Fibroblast of lung (primary cell): ENCODE measurements at regions not wholly inside any gene's neighbourhood (a gene's known extent, or its start where the extent isn't known, plus 50 kb on each side); places are given as distances from the start of the nearest gene placed in this dataset.

Source experiments
- DNase-seq, 2 donors: peaks; one replicate each; pipeline versions ENCODE4 v3.0.0 to v3.0.0-alpha.2; 2010; ENCODE audit warnings: low read depth in 2 of 2
- H2AFZ ChIP-seq: 2 replicates; pipeline ENCODE4 v1.5.1; 2012; ENCODE audit warnings: low read length, control low read depth, inconsistent platforms
- H3K27ac ChIP-seq: 2 replicates; pipeline ENCODE4 v1.5.1; 2011; ENCODE audit warnings: low read length, control low read depth; ENCODE audit not compliant: insufficient read depth
- H3K27me3 ChIP-seq: 2 replicates; pipeline ENCODE4 v1.5.1; 2011; ENCODE audit warnings: mild to moderate bottlenecking, low read length; ENCODE audit not compliant: control insufficient read depth, insufficient read depth
- H3K36me3 ChIP-seq: 2 replicates; pipeline ENCODE4 v1.5.1; 2011; ENCODE audit warnings: low read length; ENCODE audit not compliant: control insufficient read depth, insufficient read depth
- H3K4me1 ChIP-seq: 2 replicates; pipeline ENCODE4 v1.5.1; 2011; ENCODE audit warnings: low read length; ENCODE audit not compliant: control insufficient read depth, insufficient read depth; ENCODE audit errors: extremely low read depth
- H3K4me2 ChIP-seq: 2 replicates; pipeline ENCODE4 v1.5.1; 2011; ENCODE audit warnings: low read length, control low read depth; ENCODE audit not compliant: insufficient read depth; ENCODE audit errors: extremely low read depth
- H3K4me3 ChIP-seq, 4 experiments: fragments of 200-600 bp in 1 of 4; sonication (generic) in 1 of 4; replicated peaks in 1 of 4; 2 replicates each; pipeline ENCODE4 v1.5.1; 2011 to 2016; ENCODE audit warnings: low read length in 4 of 4, low read depth in 3 of 4, mild to moderate bottlenecking in 3 of 4, control low read depth in 2 of 4, inconsistent platforms in 1 of 4, mixed read lengths in 1 of 4; ENCODE audit not compliant: insufficient read depth in 1 of 4; ENCODE audit errors: control extremely low read depth in 1 of 4
- H3K79me2 ChIP-seq: 2 replicates; pipeline ENCODE4 v1.5.1; 2012; ENCODE audit warnings: mild to moderate bottlenecking, low read length, inconsistent platforms; ENCODE audit not compliant: control insufficient read depth, insufficient read depth
- H3K9ac ChIP-seq: 2 replicates; pipeline ENCODE4 v1.5.1; 2011; ENCODE audit warnings: mild to moderate bottlenecking, low read length, control low read depth; ENCODE audit not compliant: insufficient read depth
- H3K9me3 ChIP-seq: 2 replicates; pipeline ENCODE4 v1.5.1; 2012; ENCODE audit warnings: low read depth, low read length; ENCODE audit not compliant: control insufficient read depth, insufficient read depth
- H4K20me1 ChIP-seq: 2 replicates; pipeline ENCODE4 v1.5.1; 2011; ENCODE audit warnings: low read length; ENCODE audit not compliant: control insufficient read depth, insufficient read depth; ENCODE audit errors: extremely low read depth
- EZH2 ChIP-seq: IDR thresholded peaks from 2 replicates; pipeline ENCODE4 v1.5.1; 2012; ENCODE audit warnings: low read length, control low read depth, mild to moderate bottlenecking; ENCODE audit errors: missing control alignments
- TF ChIP-seq, protein P1 (sequence below), 2 donors: IDR thresholded peaks in 1 of 2; conservative IDR thresholded peaks in 1 of 2; 1 replicate in 1 of 2; 2 replicates in 1 of 2; pipeline ENCODE4 v1.5.1; 2011 to 2012; ENCODE audit warnings: low read length in 2 of 2, control low read depth in 1 of 2, inconsistent platforms in 1 of 2, low read depth in 1 of 2, mild to moderate bottlenecking in 1 of 2

- Histone ChIP-seq H3K27me3 (no peaks in the 10 kb centered on the region), H3K4me2 (no peak overlapping the region), H4K20me1 (no peaks in the 10 kb centered on the region), H3K27ac (no peak overlapping the region), H3K79me2 (no peaks in the 10 kb centered on the region), H3K4me3 (no peak overlapping the region), H2AFZ (no peak overlapping the region), H3K9ac (no peak overlapping the region), H3K36me3 (no peaks in the 10 kb centered on the region), H3K4me1 (no peaks in the 10 kb centered on the region), H3K9me3 (no peaks in the 10 kb centered on the region)
- DNase-seq: peak in 1 of 2 donors; percentile 39
- TF ChIP-seq, protein P1, sequence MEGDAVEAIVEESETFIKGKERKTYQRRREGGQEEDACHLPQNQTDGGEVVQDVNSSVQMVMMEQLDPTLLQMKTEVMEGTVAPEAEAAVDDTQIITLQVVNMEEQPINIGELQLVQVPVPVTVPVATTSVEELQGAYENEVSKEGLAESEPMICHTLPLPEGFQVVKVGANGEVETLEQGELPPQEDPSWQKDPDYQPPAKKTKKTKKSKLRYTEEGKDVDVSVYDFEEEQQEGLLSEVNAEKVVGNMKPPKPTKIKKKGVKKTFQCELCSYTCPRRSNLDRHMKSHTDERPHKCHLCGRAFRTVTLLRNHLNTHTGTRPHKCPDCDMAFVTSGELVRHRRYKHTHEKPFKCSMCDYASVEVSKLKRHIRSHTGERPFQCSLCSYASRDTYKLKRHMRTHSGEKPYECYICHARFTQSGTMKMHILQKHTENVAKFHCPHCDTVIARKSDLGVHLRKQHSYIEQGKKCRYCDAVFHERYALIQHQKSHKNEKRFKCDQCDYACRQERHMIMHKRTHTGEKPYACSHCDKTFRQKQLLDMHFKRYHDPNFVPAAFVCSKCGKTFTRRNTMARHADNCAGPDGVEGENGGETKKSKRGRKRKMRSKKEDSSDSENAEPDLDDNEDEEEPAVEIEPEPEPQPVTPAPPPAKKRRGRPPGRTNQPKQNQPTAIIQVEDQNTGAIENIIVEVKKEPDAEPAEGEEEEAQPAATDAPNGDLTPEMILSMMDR (conservative IDR thresholded peaks at IDR 0.05 in 1 of 2, IDR thresholded peaks at IDR 0.05 in 1 of 2; ENCODE audit: low read depth in 1 of 2, low read length in 2 of 2): no peak
- TF ChIP-seq EZH2: no peak
Observed at GRCh38 chrX:38968344-38969216, 167.3 kb downstream of the MID1IP1 start.

GRCh38 chrX:38970074-38970473, 168.8 kb downstream of the MID1IP1 start:
- Histone ChIP-seq H2AFZ (no peak overlapping the region), H4K20me1 (no peaks in the 10 kb centered on the region), H3K27me3 (no peaks in the 10 kb centered on the region), H3K4me1 (no peaks in the 10 kb centered on the region), H3K36me3 (no peaks in the 10 kb centered on the region), H3K9ac (no peak overlapping the region), H3K9me3 (no peaks in the 10 kb centered on the region), H3K4me3 (no peak overlapping the region), H3K79me2 (no peaks in the 10 kb centered on the region), H3K4me2 (no peak overlapping the region), H3K27ac (no peak overlapping the region)
- no peak for DNase-seq
- no peak for TF ChIP-seq EZH2
- TF ChIP-seq, protein P1 (conservative IDR thresholded peaks at IDR 0.05 in 1 of 2, IDR thresholded peaks at IDR 0.05 in 1 of 2; ENCODE audit: low read depth in 1 of 2, low read length in 2 of 2): no peak

DNA sequence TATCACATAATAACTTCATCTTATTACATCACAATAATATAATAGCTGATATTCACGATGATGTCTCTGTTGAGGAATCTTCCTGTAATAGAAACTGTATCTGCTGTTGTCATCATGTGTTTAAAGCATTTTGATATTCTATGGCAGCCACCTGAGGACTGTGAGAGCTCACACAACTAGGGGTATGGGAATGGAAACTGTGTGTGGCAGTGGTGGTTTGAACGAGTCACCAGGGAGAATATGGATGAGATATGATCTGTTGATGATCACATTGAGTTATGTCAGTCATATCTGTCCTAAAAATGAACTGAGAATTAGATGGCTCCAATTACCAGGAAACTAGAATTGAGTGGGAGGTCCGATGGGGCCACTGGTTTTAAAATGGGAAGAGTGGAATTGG, 169.6 kb downstream of the MID1IP1 start:
- H3K9ac ChIP-seq: no peak overlapping the region
- no peak overlapping the region for H3K4me2 ChIP-seq
- H3K27me3 ChIP-seq: no peaks in the 10 kb centered on the region
- H2AFZ ChIP-seq: no peak overlapping the region
- DNase-seq: no peak
- no peaks in the 10 kb centered on the region for H3K9me3 ChIP-seq
- H3K4me3 ChIP-seq: no peak overlapping the region
- TF ChIP-seq, protein P1 (conservative IDR thresholded peaks at IDR 0.05 in 1 of 2, IDR thresholded peaks at IDR 0.05 in 1 of 2; ENCODE audit: low read depth in 1 of 2, low read length in 2 of 2): no peak
- no peak for TF ChIP-seq EZH2
- no peaks in the 10 kb centered on the region for H3K36me3 ChIP-seq
- H3K27ac ChIP-seq: no peak overlapping the region
- H3K79me2 ChIP-seq: no peaks in the 10 kb centered on the region
- H4K20me1 ChIP-seq: no peaks in the 10 kb centered on the region
- H3K4me1 ChIP-seq: no peaks in the 10 kb centered on the region
